Right kidney (tissue), 1 donor: ENCODE measurements at regions not wholly inside any gene's neighbourhood (a gene's known extent, or its start where the extent isn't known, plus 50 kb on each side); places are given as distances from the start of the nearest gene placed in this dataset.
"Not testable (repeated sequence)": the region's sequence is repeated elsewhere in the genome, so short reads cannot be mapped to it uniquely, and the experiment has no call there.

Experiments used
- DNase-seq: peaks from one replicate; pipeline ENCODE4 v3.0.0-alpha.2; 2016

DNA sequence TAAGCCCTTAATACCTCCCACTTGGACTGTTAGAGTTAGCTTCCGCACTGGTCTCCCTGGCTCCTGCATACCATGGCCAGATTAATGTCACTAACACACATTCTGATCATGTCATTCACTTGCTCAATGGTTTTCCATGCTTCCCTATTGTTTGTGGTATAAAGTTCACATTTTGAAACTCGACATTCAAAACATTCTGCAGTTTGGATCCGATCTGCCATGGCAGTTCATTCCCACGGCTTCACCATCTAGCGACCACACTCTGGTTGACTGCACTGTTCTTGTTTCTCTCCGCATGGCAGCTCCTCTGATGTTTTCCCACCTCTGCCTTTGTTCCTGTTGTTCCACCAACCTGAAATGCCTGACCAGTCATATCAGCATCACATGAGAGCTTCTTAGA lies 87.4 kb upstream of the WAC start:
- no peak for DNase-seq

- no peak for DNase-seq
Measured at GRCh38 chr10:28449382-28449781, 83.5 kb upstream of the WAC start.

DNA sequence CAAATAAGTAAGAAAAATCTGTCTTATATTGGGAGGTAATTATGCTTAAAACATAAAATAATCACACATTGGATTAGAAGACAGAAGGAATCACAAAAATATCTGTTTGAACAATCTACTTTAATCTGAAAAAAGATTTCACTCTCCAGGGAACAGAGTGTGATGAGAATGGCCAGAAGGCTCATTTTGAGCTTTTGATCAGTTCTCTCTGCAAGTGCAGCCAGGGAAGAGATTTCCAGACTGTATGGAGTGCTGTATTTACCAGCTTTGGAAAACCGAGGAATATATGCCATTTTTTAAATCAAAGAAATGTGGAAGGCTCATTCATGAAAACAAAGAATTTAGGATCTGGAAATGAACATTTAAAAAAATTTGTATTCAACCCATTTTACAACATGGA lies 83.0 kb upstream of the WAC start:
- no peak for DNase-seq

- no peak for DNase-seq
Measured at GRCh38 chr10:28453926-28454325, 79.0 kb upstream of the WAC start.

- DNase-seq: no peak
Measured at GRCh38 chr10:28457110-28457509, 75.8 kb upstream of the WAC start.

DNA sequence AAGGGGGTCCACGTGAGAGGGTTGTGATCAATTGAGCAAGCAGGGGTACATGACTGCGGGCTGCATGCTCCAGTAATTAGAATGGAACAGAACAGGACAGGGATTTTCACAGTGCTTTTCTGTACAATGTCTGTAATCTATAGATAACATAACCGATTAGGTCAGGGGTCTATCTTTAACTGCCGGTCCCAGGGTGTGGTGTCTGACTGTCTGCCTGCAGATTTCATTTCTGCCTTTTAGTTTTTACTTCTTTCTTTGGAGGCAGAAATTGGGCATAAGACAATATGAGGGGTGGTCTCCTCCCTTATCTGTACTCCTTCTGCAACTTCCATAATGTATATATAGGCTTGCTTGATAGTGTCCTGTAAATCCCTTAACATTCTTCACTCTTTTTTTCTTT lies 75.0 kb upstream of the WAC start:
- not testable (repeated sequence) for DNase-seq

DNA sequence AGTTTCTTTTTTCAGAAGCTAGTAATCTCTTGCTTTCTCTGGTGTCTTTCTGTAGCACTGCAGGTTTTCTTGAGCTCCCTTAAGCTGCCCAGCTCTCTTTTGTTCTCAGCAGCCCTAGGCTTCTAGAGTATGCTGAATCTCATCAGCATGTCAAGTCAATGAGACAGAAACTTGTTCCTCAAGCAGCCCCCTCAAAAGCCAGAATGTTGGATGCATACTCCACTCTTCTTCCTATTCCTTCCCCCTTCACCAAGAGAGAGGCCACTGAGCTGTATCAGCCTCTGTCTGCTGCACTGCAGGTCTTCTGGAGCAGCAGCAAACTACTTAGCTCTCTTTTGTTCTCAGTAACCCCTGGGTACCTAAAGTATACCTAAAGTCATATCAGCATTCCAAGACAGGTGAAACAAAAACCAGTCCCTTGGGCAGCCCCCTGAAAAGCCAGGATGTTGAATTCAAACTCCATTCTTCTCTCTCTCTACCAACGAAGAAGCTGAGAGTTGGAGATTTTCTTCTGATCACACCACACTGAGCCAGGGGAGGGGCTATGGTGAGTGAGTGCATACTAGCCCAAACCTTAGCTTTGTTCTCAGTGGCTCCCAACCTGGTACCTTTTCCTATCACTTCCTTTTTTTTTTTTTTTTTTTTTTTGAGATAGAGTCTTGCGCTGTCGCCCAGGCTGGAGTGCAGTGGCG lies 73.3 kb upstream of the WAC start:
- DNase-seq: no peak

DNA sequence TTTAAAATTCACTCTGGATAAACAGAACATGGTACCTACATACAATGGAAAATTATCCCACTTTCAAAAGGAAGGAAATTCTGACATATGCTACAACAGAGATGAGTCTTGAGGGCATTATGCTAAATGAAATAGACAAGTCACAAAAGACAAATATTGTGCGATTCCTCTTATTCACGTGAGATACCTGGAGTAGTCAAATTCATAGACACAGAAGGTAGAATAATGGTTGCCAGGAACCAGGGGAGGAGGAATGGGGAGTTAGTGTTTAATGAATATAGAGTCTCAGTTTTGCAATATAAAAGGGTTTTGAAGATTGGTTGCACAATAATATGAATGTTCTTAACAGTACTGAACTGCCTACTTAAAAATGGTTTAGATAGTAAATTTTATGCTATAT lies 69.8 kb upstream of the WAC start:
- no peak for DNase-seq

GRCh38 chr10:28463676-28464395 lies 69.1 kb upstream of the WAC start:
- no peak for DNase-seq

- no peak for DNase-seq
Measured at GRCh38 chr10:28467615-28468014, 65.3 kb upstream of the WAC start.

GRCh38 chr10:28468707-28469483 lies 64.0 kb upstream of the WAC start:
- no peak for DNase-seq

DNA sequence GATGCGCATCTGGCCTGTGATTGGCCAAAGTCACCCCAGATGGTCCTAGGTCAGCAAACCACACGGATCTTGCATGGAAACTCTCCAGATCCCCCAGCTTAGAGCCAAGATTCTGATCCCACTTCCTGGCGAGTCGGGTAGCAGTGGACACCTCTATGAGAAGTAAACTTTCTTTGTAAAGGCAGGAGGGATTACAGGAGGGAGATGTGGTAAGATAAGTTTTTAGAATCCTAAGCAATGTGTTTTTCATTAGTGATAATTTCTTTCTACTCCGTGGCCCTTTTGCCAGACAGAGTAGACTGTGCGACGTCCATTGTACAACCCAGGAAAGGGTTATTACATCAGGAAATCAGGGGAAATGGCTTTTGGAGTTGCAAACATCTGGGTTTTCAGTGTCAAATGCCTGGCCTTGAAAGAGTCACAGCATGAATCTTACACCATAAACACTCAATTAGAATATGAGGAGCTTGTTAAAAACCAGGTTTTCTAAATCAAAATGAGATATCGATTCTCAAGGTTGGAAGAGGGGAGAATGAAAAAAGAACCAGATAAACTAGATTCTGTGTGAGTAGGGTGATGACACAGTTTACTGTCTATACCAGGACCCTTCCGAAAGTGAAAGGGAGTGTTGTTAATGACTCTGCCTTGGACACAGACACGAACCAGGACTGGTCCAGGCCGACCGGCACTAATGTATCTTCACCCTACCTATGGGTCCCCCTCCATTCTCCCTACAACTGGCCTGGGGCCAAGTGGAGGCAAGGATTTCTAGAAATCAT lies 61.9 kb upstream of the WAC start:
- no peak for DNase-seq

- no peak for DNase-seq
Measured at GRCh38 chr10:28471652-28472050, 61.3 kb upstream of the WAC start.

GRCh38 chr10:28478646-28479045 lies 54.3 kb upstream of the WAC start:
- DNase-seq: no peak

- DNase-seq: no peak
Measured at GRCh38 chr10:28479425-28479865, 53.5 kb upstream of the WAC start.

DNA sequence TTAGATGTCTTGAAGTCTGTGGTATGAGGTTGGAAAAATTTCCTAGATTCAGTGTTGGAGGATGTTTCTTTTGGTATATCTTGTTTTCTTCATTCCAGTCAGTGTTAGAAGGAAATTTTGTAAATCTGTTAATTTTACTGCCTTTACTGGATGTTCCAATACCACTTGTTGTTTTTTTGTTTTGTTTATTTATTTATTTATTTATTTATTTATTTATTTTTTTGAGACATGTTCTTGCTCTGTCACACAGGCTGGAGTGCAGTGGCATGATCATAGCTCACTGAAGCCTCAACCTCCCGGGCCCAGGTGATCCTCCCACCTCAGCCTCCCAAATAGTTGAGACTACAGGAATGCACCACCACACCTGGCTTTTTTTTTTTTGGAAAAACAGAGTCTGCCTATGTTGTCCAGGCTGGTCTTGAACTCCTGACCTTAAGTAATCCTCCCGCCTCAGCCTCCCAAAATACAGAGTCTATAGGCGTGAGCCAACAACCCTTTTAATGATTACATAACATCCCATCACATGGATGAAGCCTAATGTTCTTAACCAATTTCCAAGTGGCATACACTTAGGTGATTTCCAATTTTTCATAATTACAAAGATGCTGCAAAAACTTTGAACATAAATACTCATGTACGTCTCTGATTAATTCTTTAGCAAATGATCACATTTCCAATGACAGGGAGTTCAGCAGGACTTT lies 52.8 kb upstream of the WAC start:
- no peak for DNase-seq

GRCh38 chr10:28480628-28480965 lies 52.3 kb upstream of the WAC start:
- DNase-seq: no peak

GRCh38 chr10:28481346-28481745 lies 51.6 kb upstream of the WAC start:
- DNase-seq: not testable (repeated sequence)

GRCh38 chr10:28481968-28482367 lies 51.0 kb upstream of the WAC start:
- no peak for DNase-seq
